ENCODE measurements at regions not wholly inside any gene's neighbourhood (a gene's known extent, or its start where the extent isn't known, plus 50 kb on each side); places are given as distances from the start of the nearest gene placed in this dataset.

GRCh38 chr21:23638131-23638695 is 1969.1 kb downstream of the MRPL39 start:
- no peak overlapping the region for H2BK5ac ChIP-seq (ENCODE audit: low read depth, low read length, poor library complexity)
- no peak overlapping the region for H2BK12ac ChIP-seq (ENCODE audit: low read length)
- H3K14ac ChIP-seq (ENCODE audit: low read length): no peak overlapping the region
- no peak overlapping the region for H4K8ac ChIP-seq (ENCODE audit: low read depth, low read length)
- no peak overlapping the region for H3K4me3 ChIP-seq (ENCODE audit: low read depth, low read length)
- H3K9me3 ChIP-seq (ENCODE audit: insufficient read depth, low read depth, low read length): no peaks in the 10 kb centered on the region
- no peaks in the 10 kb centered on the region for H3K79me1 ChIP-seq (ENCODE audit: low read length)
- H2AK5ac ChIP-seq (ENCODE audit: low read length): no peak overlapping the region
- no peak for DNase-seq
- H3K27ac ChIP-seq (ENCODE audit: low read depth, low read length): no peak overlapping the region
- H3K23ac ChIP-seq (ENCODE audit: low read length): no peak overlapping the region
- H4K91ac ChIP-seq (ENCODE audit: low read depth, low read length): no peak overlapping the region
- H2AFZ ChIP-seq (ENCODE audit: insufficient read depth, low read length, poor library complexity): no peak overlapping the region
- no peak overlapping the region for H3K9ac ChIP-seq (ENCODE audit: low read length)
- H4K12ac ChIP-seq (ENCODE audit: low read depth, low read length): no peak overlapping the region
- H3K27me3 ChIP-seq (ENCODE audit: insufficient read depth, low read length): no peaks in the 10 kb centered on the region
- H2BK120ac ChIP-seq (ENCODE audit: insufficient read depth, low read length, poor library complexity): no peak overlapping the region
- no CpG with 5 or more reads among the region's 1 CpG for WGBS (ENCODE audit: extremely low coverage, insufficient coverage, insufficient read length)
- H3K79me2 ChIP-seq (ENCODE audit: control insufficient read depth, insufficient read depth, low read length, poor library complexity): no peaks in the 10 kb centered on the region
- no peaks in the 10 kb centered on the region for H3K4me1 ChIP-seq (ENCODE audit: control insufficient read depth in 1 of 2, insufficient read depth in 2 of 2, low read length in 2 of 2)
- no peaks in the 10 kb centered on the region for H3K36me3 ChIP-seq (ENCODE audit: control insufficient read depth in 1 of 2, insufficient read depth in 2 of 2, low read length in 2 of 2)
- H3K18ac ChIP-seq (ENCODE audit: low read length): no peak overlapping the region
- no peak overlapping the region for H3K4me2 ChIP-seq (ENCODE audit: low read length)
- no peak overlapping the region for H3K4ac ChIP-seq (ENCODE audit: low read depth, low read length)

GRCh38 chr21:23633447-23633940 is 1973.8 kb downstream of the MRPL39 start:
- Histone ChIP-seq H2BK12ac (ENCODE audit: low read length) (no peak overlapping the region), H3K4me1 (ENCODE audit: control insufficient read depth in 1 of 2, insufficient read depth in 2 of 2, low read length in 2 of 2) (no peaks in the 10 kb centered on the region), H4K12ac (ENCODE audit: low read depth, low read length) (no peak overlapping the region), H3K4ac (ENCODE audit: low read depth, low read length) (no peak overlapping the region), H3K14ac (ENCODE audit: low read length) (no peak overlapping the region), H3K4me3 (ENCODE audit: low read depth, low read length) (no peak overlapping the region), H3K27me3 (ENCODE audit: insufficient read depth, low read length) (no peaks in the 10 kb centered on the region), H3K4me2 (ENCODE audit: low read length) (no peak overlapping the region), H4K8ac (ENCODE audit: low read depth, low read length) (no peak overlapping the region), H3K9ac (ENCODE audit: low read length) (no peak overlapping the region), H3K36me3 (ENCODE audit: control insufficient read depth in 1 of 2, insufficient read depth in 2 of 2, low read length in 2 of 2) (no peaks in the 10 kb centered on the region), H2AK5ac (ENCODE audit: low read length) (no peak overlapping the region), H3K18ac (ENCODE audit: low read length) (no peak overlapping the region), H3K9me3 (ENCODE audit: insufficient read depth, low read depth, low read length) (no peaks in the 10 kb centered on the region), H3K27ac (ENCODE audit: low read depth, low read length) (no peak overlapping the region), H4K91ac (ENCODE audit: low read depth, low read length) (no peak overlapping the region), H3K23ac (ENCODE audit: low read length) (no peak overlapping the region), H2AFZ (ENCODE audit: insufficient read depth, low read length, poor library complexity) (no peak overlapping the region), H3K79me1 (ENCODE audit: low read length) (no peaks in the 10 kb centered on the region), H2BK120ac (ENCODE audit: insufficient read depth, low read length, poor library complexity) (no peak overlapping the region), H3K79me2 (ENCODE audit: control insufficient read depth, insufficient read depth, low read length, poor library complexity) (no peaks in the 10 kb centered on the region), H2BK5ac (ENCODE audit: low read depth, low read length, poor library complexity) (no peak overlapping the region)
- no CpG with 5 or more reads among the region's 5 CpGs for WGBS (ENCODE audit: extremely low coverage, insufficient coverage, insufficient read length)
- no peak for DNase-seq

GRCh38 chr21:23624281-23624680 is 1983.0 kb downstream of the MRPL39 start:
- no CpG with 5 or more reads among the region's 3 CpGs for WGBS (ENCODE audit: extremely low coverage, insufficient coverage, insufficient read length)
- H3K9me3 ChIP-seq (ENCODE audit: insufficient read depth, low read depth, low read length): no peaks in the 10 kb centered on the region
- no peak overlapping the region for H2BK120ac ChIP-seq (ENCODE audit: insufficient read depth, low read length, poor library complexity)
- no peak overlapping the region for H2BK12ac ChIP-seq (ENCODE audit: low read length)
- no peaks in the 10 kb centered on the region for H3K79me2 ChIP-seq (ENCODE audit: control insufficient read depth, insufficient read depth, low read length, poor library complexity)
- no peak overlapping the region for H3K27ac ChIP-seq (ENCODE audit: low read depth, low read length)
- no peak overlapping the region for H4K91ac ChIP-seq (ENCODE audit: low read depth, low read length)
- H2AFZ ChIP-seq (ENCODE audit: insufficient read depth, low read length, poor library complexity): no peak overlapping the region
- H3K4me3 ChIP-seq (ENCODE audit: low read depth, low read length): no peak overlapping the region
- no peak overlapping the region for H2BK5ac ChIP-seq (ENCODE audit: low read depth, low read length, poor library complexity)
- no peak overlapping the region for H3K4ac ChIP-seq (ENCODE audit: low read depth, low read length)
- no peak overlapping the region for H3K23ac ChIP-seq (ENCODE audit: low read length)
- no peak overlapping the region for H3K9ac ChIP-seq (ENCODE audit: low read length)
- no peak overlapping the region for H3K4me2 ChIP-seq (ENCODE audit: low read length)
- H3K18ac ChIP-seq (ENCODE audit: low read length): no peak overlapping the region
- no peak overlapping the region for H4K8ac ChIP-seq (ENCODE audit: low read depth, low read length)
- no peaks in the 10 kb centered on the region for H3K79me1 ChIP-seq (ENCODE audit: low read length)
- no peaks in the 10 kb centered on the region for H3K36me3 ChIP-seq (ENCODE audit: control insufficient read depth in 1 of 2, insufficient read depth in 2 of 2, low read length in 2 of 2)
- H3K27me3 ChIP-seq (ENCODE audit: insufficient read depth, low read length): no peaks in the 10 kb centered on the region
- no peak overlapping the region for H3K14ac ChIP-seq (ENCODE audit: low read length)
- no peak for DNase-seq
- no peak overlapping the region for H2AK5ac ChIP-seq (ENCODE audit: low read length)
- H3K4me1 ChIP-seq (ENCODE audit: control insufficient read depth in 1 of 2, insufficient read depth in 2 of 2, low read length in 2 of 2): no peaks in the 10 kb centered on the region
- H4K12ac ChIP-seq (ENCODE audit: low read depth, low read length): no peak overlapping the region

- Histone ChIP-seq H3K4me2 (ENCODE audit: low read length) (no peak overlapping the region), H3K23ac (ENCODE audit: low read length) (no peak overlapping the region), H2AK5ac (ENCODE audit: low read length) (no peak overlapping the region), H3K4me3 (ENCODE audit: low read depth, low read length) (no peak overlapping the region), H3K4ac (ENCODE audit: low read depth, low read length) (no peak overlapping the region), H3K79me1 (ENCODE audit: low read length) (no peaks in the 10 kb centered on the region), H3K79me2 (ENCODE audit: control insufficient read depth, insufficient read depth, low read length, poor library complexity) (no peaks in the 10 kb centered on the region), H3K9me3 (ENCODE audit: insufficient read depth, low read depth, low read length) (no peaks in the 10 kb centered on the region), H4K8ac (ENCODE audit: low read depth, low read length) (no peak overlapping the region), H3K9ac (ENCODE audit: low read length) (no peak overlapping the region), H3K27me3 (ENCODE audit: insufficient read depth, low read length) (no peaks in the 10 kb centered on the region), H3K27ac (ENCODE audit: low read depth, low read length) (no peak overlapping the region), H3K18ac (ENCODE audit: low read length) (no peak overlapping the region), H3K4me1 (ENCODE audit: control insufficient read depth in 1 of 2, insufficient read depth in 2 of 2, low read length in 2 of 2) (no peaks in the 10 kb centered on the region), H4K91ac (ENCODE audit: low read depth, low read length) (no peak overlapping the region), H3K36me3 (ENCODE audit: control insufficient read depth in 1 of 2, insufficient read depth in 2 of 2, low read length in 2 of 2) (no peaks in the 10 kb centered on the region), H4K12ac (ENCODE audit: low read depth, low read length) (no peak overlapping the region), H3K14ac (ENCODE audit: low read length) (no peak overlapping the region), H2AFZ (ENCODE audit: insufficient read depth, low read length, poor library complexity) (no peak overlapping the region), H2BK120ac (ENCODE audit: insufficient read depth, low read length, poor library complexity) (no peak overlapping the region), H2BK5ac (ENCODE audit: low read depth, low read length, poor library complexity) (no peak overlapping the region), H2BK12ac (ENCODE audit: low read length) (no peak overlapping the region)
- DNase-seq: no peak
- no CpG with 5 or more reads among the region's 4 CpGs for WGBS (ENCODE audit: extremely low coverage, insufficient coverage, insufficient read length)
These were observed 1994.3 kb downstream of the MRPL39 start for GRCh38 chr21:23613014-23613413.
